HG03354 (cell line): ENCODE measurements at regions not wholly inside any gene's neighbourhood (a gene's known extent, or its start where the extent isn't known, plus 50 kb on each side); places are given as distances from the start of the nearest gene placed in this dataset.
"Not testable (repeated sequence)": the region's sequence is repeated elsewhere in the genome, so short reads cannot be mapped to it uniquely, and the experiment has no call there.

Experiments used
- ATAC-seq: cut with Tn5 transposase; IDR thresholded peaks from one replicate; pipeline ENCODE4 v1.9.1; 2021; ENCODE audit warnings: mild to moderate bottlenecking; ENCODE audit not compliant: unreplicated experiment, poor library complexity, severe bottlenecking

DNA sequence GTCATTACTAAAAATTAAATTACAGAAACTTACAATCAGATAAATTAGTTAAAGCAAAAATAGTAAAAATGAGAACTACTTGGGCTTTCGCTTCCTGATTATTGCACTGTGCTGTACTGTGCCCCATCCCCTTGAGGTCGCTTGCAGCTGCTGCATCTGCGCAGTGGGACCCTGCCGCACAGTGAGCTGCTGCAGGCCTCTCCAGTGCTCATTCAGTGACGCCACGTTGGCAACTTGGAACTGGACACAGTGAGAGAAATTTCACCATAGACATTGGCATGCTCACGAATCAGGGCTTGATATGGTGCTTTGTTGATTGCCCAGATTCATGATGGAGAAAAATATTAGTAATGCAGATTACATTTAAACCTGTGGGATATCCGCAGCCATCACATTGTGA lies 290.8 kb upstream of the MYT1L start:
- ATAC-seq = no peak

GRCh38 chr2:2620604-2621003 lies 289.5 kb upstream of the MYT1L start:
- ATAC-seq = no peak

- no peak for ATAC-seq
Observed at GRCh38 chr2:2619995-2620394, 288.9 kb upstream of the MYT1L start.

GRCh38 chr2:2614452-2614851 lies 283.4 kb upstream of the MYT1L start:
- ATAC-seq = no peak

DNA sequence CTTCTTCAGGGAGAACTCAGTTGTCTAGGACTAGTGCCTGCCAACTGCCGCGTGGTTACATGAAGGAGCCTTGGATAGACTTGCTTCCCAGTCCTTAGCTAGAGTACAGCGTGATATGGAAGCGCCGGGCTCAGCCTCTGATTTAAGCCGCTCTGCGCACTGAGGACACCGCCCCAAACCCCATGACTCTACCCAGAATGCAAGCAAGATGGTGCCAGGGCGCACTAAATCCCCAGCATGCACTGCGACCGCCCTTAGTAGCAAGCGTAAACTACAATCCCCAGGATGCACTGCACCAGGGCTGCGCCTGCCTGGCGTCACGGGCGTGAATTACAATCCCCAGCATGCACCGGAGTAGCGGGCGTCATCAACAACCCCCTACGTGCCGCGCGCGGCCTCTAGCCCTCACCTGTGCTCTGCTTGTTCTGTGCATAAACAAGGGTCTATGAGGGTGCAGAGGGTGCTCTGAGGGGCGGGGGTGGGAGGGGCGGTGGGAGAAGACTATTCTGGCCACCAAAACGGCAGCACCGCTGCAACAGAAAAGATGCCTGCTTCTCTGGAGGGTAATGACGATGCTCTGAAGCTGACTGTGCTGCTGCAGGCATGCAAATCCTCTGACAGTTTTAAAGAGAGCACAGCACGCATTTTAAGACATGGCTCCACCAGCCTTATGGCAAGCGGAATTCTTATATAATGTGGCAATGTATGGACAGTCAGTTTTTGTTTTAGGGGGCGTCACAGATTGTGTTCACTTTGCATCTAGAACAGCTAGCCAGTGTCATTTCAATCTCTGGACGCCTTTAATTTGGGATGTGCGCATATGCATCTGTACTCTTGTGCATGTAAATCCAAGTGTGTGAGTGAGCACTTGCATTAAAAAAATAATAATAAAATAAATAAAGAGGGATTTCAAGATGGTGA lies 282.5 kb upstream of the MYT1L start:
- peak; percentile 100 for ATAC-seq

GRCh38 chr2:2610751-2611150 lies 279.7 kb upstream of the MYT1L start:
- no peak for ATAC-seq

DNA sequence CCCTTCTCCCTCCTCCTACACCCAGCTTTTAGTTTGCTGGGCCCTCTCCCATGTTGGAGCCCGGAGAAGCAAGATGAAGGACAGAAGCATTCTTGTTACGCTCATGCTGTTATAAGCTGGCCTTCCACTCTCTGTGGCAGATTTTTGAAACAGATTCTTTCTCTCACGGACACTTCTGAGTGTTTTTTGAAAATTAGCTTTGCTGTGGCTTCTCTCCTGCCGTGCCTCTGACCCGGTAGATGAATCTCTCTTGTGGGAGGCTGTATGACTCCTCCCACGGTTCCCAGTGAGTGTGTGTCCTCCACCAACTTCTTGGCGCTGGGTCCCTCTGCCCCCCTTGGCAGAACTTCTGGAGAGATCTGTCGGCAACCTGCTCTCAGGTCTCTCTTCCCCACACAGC lies 269.3 kb upstream of the MYT1L start:
- ATAC-seq = no peak

DNA sequence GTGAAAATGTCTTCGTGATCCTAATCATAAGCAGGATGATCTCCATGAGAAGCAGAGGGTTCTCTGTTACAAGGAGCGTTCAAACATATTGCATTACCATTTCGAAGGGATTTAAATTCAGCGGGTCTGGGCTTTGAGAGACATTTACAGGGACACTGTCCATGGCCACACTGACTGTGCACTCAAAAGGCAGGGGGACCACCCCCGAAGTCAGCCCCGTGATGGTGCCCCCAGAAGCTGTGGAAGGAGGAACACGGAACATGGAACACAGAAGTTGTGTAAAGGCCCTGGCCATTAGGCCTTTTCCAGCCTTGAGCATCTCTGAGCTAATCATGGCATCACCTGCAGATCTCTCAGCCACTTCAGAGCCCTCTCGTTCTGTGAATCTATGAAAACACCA lies 268.4 kb upstream of the MYT1L start:
- no peak for ATAC-seq

DNA sequence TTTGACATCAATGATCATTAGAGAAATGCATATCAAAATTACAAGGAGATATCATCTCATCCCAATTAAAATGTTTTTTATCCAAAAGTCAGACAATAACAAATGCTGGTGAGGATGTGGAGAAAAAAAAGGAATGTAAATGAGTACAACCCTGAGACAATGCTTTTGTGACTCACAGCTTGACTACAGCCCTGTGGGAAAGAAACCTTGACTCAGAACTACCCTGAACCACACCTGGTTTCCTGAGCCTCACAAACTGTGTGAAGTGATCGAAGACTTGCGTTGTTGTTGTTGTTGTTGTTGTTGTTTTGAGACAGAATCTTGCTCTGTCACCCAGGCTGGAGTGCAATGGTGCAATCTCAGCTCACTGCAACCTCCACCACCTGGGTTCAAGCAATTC lies 266.6 kb upstream of the MYT1L start:
- ATAC-seq = no peak

DNA sequence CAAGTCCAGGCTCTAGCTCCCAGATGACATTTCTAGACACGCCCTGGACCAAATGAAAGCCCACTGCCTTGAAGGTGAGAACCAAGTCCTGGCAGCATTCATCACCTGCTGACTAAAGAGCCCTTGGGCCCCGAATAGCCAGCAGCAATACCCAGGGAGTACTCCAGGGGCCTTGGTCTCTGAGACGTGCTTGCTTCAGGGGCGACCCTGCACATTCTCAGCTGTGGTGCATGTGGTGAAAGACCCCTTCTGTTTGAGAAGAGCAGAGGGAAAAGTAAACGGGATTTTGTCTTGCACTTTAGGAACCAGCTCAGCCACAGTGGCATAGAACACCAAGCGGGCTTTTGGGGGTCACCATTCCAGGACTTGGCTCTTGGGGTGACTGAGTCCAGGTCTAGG lies 260.5 kb upstream of the MYT1L start:
- ATAC-seq = no peak

- ATAC-seq = no peak
Observed at GRCh38 chr2:2590841-2591541, 259.9 kb upstream of the MYT1L start.

DNA sequence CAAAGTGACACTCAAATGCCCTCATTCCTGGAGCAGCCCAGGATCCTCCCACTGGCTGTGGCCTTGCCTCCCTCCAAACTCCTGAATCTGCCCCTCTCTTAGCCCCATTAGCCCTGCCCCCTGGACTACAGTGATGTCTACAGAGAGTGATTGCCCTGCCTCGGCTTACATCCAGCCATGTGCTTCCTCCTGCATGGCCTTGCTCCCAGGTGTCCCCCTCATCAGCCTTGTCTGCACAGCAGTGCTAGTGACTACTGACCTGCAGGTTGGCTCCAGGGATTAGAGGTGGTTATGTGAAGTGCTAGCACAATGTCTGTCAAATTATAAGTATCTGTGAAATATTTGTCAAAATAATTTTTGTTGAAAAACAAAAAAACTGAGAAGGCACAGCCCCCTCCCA lies 259.1 kb upstream of the MYT1L start:
- no peak for ATAC-seq

DNA sequence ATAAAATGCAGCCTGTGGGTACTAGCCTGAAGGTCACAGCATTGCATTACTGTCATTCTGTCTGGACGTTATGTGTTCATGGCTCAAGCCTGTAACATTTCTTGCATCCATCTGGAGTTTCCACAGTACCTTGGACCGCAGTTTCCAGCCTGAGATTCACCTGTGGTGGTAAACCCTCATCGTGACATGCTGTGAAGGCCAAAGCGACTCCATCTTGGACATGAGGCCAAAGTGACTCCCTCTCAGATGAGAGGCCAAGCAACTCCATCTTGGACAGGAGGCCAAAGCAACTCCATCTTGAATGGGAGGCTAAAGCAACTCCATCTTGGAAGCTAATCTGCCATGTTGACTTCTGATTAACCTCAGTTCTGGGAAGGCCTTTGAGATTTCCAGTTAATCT lies 257.7 kb upstream of the MYT1L start:
- no peak for ATAC-seq

DNA sequence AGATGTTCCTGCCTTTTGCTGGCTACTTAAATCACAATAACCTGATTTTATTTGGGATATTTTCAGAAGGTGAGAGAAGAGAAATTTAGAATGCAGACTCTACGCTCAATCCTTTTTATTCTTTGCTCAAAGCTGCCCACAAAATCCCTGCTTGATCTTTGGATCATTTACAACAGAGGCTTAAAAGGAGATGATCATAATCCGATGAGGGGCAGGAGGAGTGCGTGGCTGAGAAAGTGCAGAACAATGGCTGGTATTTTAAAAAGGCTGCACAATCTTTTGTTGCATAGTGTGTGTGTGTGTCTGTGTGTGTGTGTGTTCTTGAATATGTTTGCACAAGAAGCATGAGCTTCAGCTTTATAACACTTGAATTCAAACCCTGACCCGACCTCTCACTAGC lies 256.3 kb upstream of the MYT1L start:
- no peak for ATAC-seq

DNA sequence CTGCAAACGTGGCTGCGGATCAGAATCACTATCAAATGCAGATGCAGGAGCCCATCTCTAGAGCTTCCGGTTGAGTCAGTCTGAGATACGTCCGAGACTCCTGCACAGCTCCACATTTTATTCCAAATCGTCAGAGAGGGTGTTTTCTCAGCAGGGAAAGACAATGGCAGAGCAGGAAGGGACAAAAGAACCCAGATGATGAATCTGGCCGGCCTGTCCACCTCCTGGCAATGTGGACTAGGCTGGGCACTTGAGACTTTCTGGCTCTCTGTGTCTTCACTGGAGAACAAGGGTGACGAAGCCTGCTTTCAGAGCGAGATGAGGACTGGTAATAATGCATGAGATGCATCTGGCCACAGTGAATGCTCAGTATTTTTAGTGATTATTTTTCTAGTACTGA lies 255.9 kb upstream of the MYT1L start:
- ATAC-seq = no peak

DNA sequence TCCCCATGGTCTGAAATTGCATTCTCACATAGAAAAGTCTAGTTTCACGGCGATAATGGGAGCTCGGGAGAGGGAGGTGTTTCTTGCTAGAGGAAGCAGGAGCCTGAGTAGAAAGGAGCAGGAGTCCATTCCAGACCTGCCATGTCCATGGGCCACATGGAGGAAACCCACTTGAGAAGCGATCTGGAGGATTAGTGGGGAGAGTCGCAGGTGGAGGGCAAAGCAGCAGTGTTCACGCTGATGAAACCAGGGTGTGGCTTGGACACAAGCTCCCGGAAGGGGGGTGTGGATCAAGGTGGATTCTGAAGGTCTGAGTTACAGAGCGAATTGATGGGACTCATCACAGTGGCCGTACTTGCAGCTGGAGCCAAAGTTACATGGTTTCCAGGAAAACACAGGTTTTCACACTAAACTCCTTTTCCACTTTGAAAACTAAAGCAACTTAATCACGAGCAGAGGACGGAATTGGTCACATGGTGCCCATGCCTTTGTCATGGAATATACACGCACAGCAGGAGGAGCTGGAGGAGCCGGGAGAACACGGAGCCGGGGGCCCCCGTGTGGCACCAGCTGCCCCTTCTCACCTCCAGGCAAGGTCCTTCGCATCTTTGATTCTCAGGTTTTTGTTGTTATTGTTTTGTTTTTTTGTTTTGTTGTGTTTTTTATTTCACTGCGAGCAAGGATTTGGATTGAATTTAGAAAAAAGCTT lies 255.1 kb upstream of the MYT1L start:
- ATAC-seq = no peak

GRCh38 chr2:2582998-2583545 lies 252.0 kb upstream of the MYT1L start:
- ATAC-seq = no peak

- no peak for ATAC-seq
Observed at GRCh38 chr2:2581331-2582159, 250.5 kb upstream of the MYT1L start.

- not testable (repeated sequence) for ATAC-seq
Observed at GRCh38 chr2:2580841-2581240, 249.8 kb upstream of the MYT1L start.
